ENCODE measurements at regions not wholly inside any gene's neighbourhood (a gene's known extent, or its start where the extent isn't known, plus 50 kb on each side); places are given as distances from the start of the nearest gene placed in this dataset.

DNA sequence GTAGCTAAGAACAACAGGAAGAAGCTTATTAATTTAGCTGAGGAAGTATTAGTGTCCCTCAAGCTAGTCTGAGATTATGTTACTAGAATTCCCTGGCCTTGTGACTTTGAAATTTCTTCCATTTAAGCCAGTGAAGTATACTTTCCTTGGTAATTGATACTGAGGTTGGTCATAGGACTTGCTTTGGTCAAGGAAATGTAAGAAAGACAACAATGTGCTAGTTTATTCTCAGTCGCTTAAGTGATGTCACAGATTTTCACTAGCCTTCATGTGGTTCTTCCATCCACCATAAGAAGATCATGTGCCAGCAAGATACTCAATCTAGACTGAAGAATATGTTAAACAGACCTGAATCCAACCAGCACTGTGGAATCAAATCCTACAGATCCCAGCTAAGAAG is 1140.1 kb downstream of the TECRL start:
- no peak for TF ChIP-seq POLR2AphosphoS5 (IDR thresholded peaks at IDR 0.05; ENCODE audit: insufficient read depth in 1 of 2, low read depth in 1 of 2)
- no peak for TF ChIP-seq POLR2A (IDR thresholded peaks at IDR 0.05)
- TF ChIP-seq, protein P1, sequence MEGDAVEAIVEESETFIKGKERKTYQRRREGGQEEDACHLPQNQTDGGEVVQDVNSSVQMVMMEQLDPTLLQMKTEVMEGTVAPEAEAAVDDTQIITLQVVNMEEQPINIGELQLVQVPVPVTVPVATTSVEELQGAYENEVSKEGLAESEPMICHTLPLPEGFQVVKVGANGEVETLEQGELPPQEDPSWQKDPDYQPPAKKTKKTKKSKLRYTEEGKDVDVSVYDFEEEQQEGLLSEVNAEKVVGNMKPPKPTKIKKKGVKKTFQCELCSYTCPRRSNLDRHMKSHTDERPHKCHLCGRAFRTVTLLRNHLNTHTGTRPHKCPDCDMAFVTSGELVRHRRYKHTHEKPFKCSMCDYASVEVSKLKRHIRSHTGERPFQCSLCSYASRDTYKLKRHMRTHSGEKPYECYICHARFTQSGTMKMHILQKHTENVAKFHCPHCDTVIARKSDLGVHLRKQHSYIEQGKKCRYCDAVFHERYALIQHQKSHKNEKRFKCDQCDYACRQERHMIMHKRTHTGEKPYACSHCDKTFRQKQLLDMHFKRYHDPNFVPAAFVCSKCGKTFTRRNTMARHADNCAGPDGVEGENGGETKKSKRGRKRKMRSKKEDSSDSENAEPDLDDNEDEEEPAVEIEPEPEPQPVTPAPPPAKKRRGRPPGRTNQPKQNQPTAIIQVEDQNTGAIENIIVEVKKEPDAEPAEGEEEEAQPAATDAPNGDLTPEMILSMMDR (IDR thresholded peaks at IDR 0.05) = no peak
- intact Hi-C loops (cut with DNase I) = no loop called here
- no peak overlapping the region for H3K27ac ChIP-seq

DNA sequence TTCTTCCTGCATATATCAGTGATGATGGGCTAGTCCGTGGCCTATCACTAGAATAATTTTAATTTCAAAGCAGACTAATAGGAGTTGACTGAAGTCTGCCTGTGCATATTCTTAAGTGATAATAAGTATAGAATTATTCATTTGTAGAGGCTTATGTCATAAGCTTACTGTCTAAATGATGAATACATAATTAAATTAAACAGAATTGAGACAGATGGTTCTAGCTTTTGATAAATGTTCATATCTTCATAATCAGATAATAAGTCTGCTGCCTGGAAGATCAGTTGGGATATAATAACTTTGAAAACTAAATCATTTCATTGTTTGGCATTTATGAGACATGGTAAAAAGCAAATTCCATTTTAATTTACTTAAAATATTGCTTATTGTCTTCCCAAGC is 1175.6 kb downstream of the TECRL start:
- Histone ChIP-seq H3K27me3 (no peaks in the 10 kb centered on the region), H3K27ac (no peak overlapping the region), H3K4me3 (no peak overlapping the region), H3K36me3 (no peaks in the 10 kb centered on the region), H3K4me1 (no peaks in the 10 kb centered on the region), H3K9me3 (no peaks in the 10 kb centered on the region)
- intact Hi-C loops (cut with DNase I) = no loop called here
- TF ChIP-seq POLR2AphosphoS5 (IDR thresholded peaks at IDR 0.05; ENCODE audit: insufficient read depth in 1 of 2, low read depth in 1 of 2) = no peak
- TF ChIP-seq, protein P1 (IDR thresholded peaks at IDR 0.05) = no peak
- TF ChIP-seq POLR2A (IDR thresholded peaks at IDR 0.05) = no peak
- DNase-seq (ENCODE audit: extremely low spot score in 2 of 2) = no peak

More for the DNA sequence above, 1140.1 kb downstream of the TECRL start:
- no peaks in the 10 kb centered on the region for H3K27me3 ChIP-seq
- H3K36me3 ChIP-seq = no peaks in the 10 kb centered on the region
- H3K4me1 ChIP-seq = no peaks in the 10 kb centered on the region
- no peaks in the 10 kb centered on the region for H3K9me3 ChIP-seq
- no peak overlapping the region for H3K4me3 ChIP-seq
- no peak for DNase-seq (ENCODE audit: extremely low spot score in 2 of 2)

DNA sequence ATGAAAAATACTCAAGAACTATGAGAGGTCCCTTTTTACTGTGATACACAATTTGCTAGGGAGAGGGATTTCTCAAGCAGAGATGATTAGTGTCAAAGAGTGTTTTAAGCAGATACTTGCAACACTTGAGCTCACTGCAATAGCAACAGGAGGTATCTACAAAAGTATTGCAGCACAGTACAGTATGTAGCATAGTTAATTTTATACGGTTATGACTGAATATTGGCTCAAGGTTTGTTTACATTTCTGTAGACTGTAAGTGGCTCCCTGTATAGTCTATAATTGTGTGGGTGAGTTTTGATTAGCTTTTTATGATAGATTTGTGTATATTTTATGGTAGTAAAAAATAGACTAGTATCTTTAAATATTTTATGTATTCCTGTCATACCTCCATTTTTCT is 1177.2 kb downstream of the TECRL start:
- H3K27ac ChIP-seq = no peak overlapping the region
- H3K4me3 ChIP-seq = no peak overlapping the region
- no peaks in the 10 kb centered on the region for H3K9me3 ChIP-seq
- TF ChIP-seq, protein P1 (IDR thresholded peaks at IDR 0.05) = no peak
- no peak for TF ChIP-seq POLR2AphosphoS5 (IDR thresholded peaks at IDR 0.05; ENCODE audit: insufficient read depth in 1 of 2, low read depth in 1 of 2)
- no peak for TF ChIP-seq POLR2A (IDR thresholded peaks at IDR 0.05)
- no peak for DNase-seq (ENCODE audit: extremely low spot score in 2 of 2)
- no peaks in the 10 kb centered on the region for H3K27me3 ChIP-seq
- H3K36me3 ChIP-seq = no peaks in the 10 kb centered on the region
- no peaks in the 10 kb centered on the region for H3K4me1 ChIP-seq
- intact Hi-C loops (cut with DNase I) = no loop called here

DNA sequence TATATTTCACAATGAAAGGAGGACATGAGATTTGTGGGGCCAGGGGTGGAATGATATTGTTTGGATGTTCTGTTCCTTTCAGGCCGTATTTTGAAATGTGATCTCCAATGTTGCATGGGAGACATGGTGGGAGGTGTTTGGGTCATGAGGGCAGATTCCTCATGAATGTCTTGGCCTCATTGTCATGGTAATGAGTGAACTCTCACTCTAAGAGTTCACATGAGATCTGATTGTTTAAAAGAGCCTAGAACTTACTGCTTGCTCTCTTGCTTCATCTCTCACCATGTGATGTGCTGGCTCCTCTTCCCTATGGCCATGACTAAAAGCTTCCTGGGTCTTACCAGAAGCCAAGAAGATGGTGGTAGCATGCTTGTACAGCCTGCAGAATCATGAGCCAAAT is 1183.0 kb downstream of the TECRL start:
- Histone ChIP-seq H3K27ac (no peak overlapping the region), H3K4me3 (no peak overlapping the region)
- intact Hi-C loops (cut with DNase I) = no loop called here

DNA sequence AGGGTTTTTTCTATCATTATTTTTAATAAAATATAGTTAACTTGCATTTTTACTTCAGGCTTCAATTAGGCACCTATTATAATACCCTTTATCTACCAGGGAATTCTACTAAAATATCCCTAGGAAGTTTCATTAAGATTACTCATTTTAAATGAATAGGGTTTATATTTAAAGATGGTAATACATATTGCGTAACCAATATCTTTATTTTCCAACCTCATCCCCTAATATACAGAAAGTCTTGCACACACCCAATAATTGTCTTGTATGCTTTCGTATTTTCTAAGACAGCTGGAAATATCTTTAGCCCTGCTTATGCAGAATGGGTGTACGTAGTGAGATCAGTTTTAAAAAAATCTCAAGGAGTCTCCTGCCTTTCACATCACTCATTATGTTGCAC is 1186.8 kb downstream of the TECRL start:
- H3K9me3 ChIP-seq = no peaks in the 10 kb centered on the region

More for the DNA sequence above, 1183.0 kb downstream of the TECRL start:
- Histone ChIP-seq H3K9me3 (no peaks in the 10 kb centered on the region), H3K4me1 (no peaks in the 10 kb centered on the region), H3K36me3 (no peaks in the 10 kb centered on the region), H3K27me3 (no peaks in the 10 kb centered on the region)
- DNase-seq (ENCODE audit: extremely low spot score in 2 of 2) = no peak
- no peak for TF ChIP-seq POLR2AphosphoS5 (IDR thresholded peaks at IDR 0.05; ENCODE audit: insufficient read depth in 1 of 2, low read depth in 1 of 2)
- TF ChIP-seq, protein P1 (IDR thresholded peaks at IDR 0.05) = no peak
- TF ChIP-seq POLR2A (IDR thresholded peaks at IDR 0.05) = no peak

More for the DNA sequence above, 1186.8 kb downstream of the TECRL start:
- no peaks in the 10 kb centered on the region for H3K27me3 ChIP-seq
- TF ChIP-seq, protein P1 (IDR thresholded peaks at IDR 0.05) = no peak
- TF ChIP-seq POLR2AphosphoS5 (IDR thresholded peaks at IDR 0.05; ENCODE audit: insufficient read depth in 1 of 2, low read depth in 1 of 2) (no peak), POLR2A (IDR thresholded peaks at IDR 0.05) (no peak)
- H3K36me3 ChIP-seq = no peaks in the 10 kb centered on the region
- DNase-seq (ENCODE audit: extremely low spot score in 2 of 2) = no peak
- no peaks in the 10 kb centered on the region for H3K4me1 ChIP-seq
- no peak overlapping the region for H3K27ac ChIP-seq
- intact Hi-C loops (cut with DNase I) = no loop called here
- H3K4me3 ChIP-seq = no peak overlapping the region
